Ovary (tissue), 3 donors: ENCODE measurements at regions not wholly inside any gene's neighbourhood (a gene's known extent, or its start where the extent isn't known, plus 50 kb on each side); places are given as distances from the start of the nearest gene placed in this dataset.

Source experiments
- CTCF ChIP-seq, 3 donors: fragments of 450-650 bp in 2 of 3; fragments of 200-600 bp in 1 of 3; IDR thresholded peaks; one replicate each; pipeline versions ENCODE4 v1.5.1 to v1.8.0; 2016 to 2022; ENCODE audit warnings: antibody characterized with exemption in 3 of 3, mild to moderate bottlenecking in 1 of 3
- EP300 ChIP-seq: sonication (generic); formaldehyde crosslinking; IDR thresholded peaks from one replicate; pipeline ENCODE4 v1.6.1; 2017; ENCODE audit warnings: antibody characterized with exemption
- POLR2A ChIP-seq: fragments of 450-650 bp; IDR thresholded peaks from one replicate; pipeline ENCODE4 v1.6.1; 2017; ENCODE audit warnings: antibody characterized with exemption, mild to moderate bottlenecking, moderate library complexity
- donor health status: DM: no; HTN: no; CAD: no.

- no peak for TF ChIP-seq CTCF (IDR thresholded peaks at IDR 0.05)
- TF ChIP-seq POLR2A: no peak
- TF ChIP-seq EP300: no peak
Measured at GRCh38 chr9:104227108-104227507, 133.0 kb downstream of the SMC2 start.
